PC-3 (cell line): ENCODE measurements at regions not wholly inside any gene's neighbourhood (a gene's known extent, or its start where the extent isn't known, plus 50 kb on each side); places are given as distances from the start of the nearest gene placed in this dataset.
"Not testable (repeated sequence)": the region's sequence is repeated elsewhere in the genome, so short reads cannot be mapped to it uniquely, and the experiment has no call there.

ENCODE experiments used
- EZH2 ChIP-seq: fragments of 300-600 bp; sonication (generic); IDR thresholded peaks from one replicate; pipeline ENCODE4 v1.6.1; 2017; ENCODE audit warnings: antibody characterized with exemption, mild to moderate bottlenecking, low read length; ENCODE audit not compliant: unreplicated experiment
- TF ChIP-seq, protein P1 (sequence below): fragments of 300-600 bp; sonication (generic); conservative IDR thresholded peaks from 2 replicates; pipeline ENCODE4 v1.5.1; 2017; ENCODE audit warnings: antibody characterized with exemption, low read depth, mild to moderate bottlenecking, low read length

DNA sequence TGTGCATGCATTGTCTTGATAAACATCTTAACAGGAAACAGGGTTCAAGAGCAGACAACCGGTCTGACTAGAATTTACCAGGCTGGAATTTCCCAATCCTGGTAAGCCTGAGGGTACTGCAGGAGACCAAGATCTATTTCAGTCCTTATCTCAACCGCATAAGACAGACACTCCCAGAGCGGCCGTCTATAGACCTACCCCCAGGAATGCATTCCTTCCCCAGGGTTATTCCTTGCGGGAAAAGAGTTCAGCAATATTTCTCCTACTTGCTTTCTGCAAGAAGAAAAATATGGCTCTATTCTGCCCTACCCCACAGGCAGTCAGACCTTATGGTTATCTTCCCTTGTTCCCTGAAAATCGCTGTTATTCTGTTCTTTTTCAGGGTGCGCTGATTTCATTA lies 65.1 kb upstream of the CAPZB start:
- TF ChIP-seq, protein P1, sequence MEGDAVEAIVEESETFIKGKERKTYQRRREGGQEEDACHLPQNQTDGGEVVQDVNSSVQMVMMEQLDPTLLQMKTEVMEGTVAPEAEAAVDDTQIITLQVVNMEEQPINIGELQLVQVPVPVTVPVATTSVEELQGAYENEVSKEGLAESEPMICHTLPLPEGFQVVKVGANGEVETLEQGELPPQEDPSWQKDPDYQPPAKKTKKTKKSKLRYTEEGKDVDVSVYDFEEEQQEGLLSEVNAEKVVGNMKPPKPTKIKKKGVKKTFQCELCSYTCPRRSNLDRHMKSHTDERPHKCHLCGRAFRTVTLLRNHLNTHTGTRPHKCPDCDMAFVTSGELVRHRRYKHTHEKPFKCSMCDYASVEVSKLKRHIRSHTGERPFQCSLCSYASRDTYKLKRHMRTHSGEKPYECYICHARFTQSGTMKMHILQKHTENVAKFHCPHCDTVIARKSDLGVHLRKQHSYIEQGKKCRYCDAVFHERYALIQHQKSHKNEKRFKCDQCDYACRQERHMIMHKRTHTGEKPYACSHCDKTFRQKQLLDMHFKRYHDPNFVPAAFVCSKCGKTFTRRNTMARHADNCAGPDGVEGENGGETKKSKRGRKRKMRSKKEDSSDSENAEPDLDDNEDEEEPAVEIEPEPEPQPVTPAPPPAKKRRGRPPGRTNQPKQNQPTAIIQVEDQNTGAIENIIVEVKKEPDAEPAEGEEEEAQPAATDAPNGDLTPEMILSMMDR = not testable (repeated sequence)
- not testable (repeated sequence) for TF ChIP-seq EZH2
